IMR-90 (cell line): ENCODE measurements at regions not wholly inside any gene's neighbourhood (a gene's known extent, or its start where the extent isn't known, plus 50 kb on each side); places are given as distances from the start of the nearest gene placed in this dataset.

Experiments used
- ATAC-seq: fragments of 200-7000 bp; cut with Tn5 transposase; 2 replicates; pipeline ENCODE4 v1.9.1; 2020; ENCODE audit warnings: low read depth, mild to moderate bottlenecking, moderate library complexity
- BruUV-seq: library from RNA; stranded (reverse); fragments of 400-500 nt; replicated peaks from 2 replicates; lab custom pipeline; 2021; lab: Mats Ljungman, UMichigan
- CTCF ChIA-PET: fragments of 300-600 bp; formaldehyde crosslinking; extraction: SDS; loops from one replicate; lab custom pipeline; 2021; ENCODE audit warnings: antibody characterized with exemption; lab: Yijun Ruan, JAX
- POLR2A ChIA-PET: fragments of 300-600 bp; sonication (Branson Sonifier 250); formaldehyde crosslinking; loops from one replicate; lab custom pipeline; 2022; ENCODE audit warnings: antibody characterized with exemption; ENCODE audit not compliant: unreplicated experiment; lab: Charles Lee
- DNase-seq: peaks from one replicate; pipeline ENCODE4 v3.0.0; 2013
- H2AFZ ChIP-seq: replicated peaks from 2 replicates; pipeline ENCODE3; 2013; ENCODE audit warnings: low read length, mild to moderate bottlenecking; ENCODE audit not compliant: poor library complexity
- H2AK5ac ChIP-seq: 2 replicates; pipeline ENCODE4 v1.6.1; 2013; ENCODE audit warnings: low read depth, low read length, inconsistent platforms
- H2AK9ac ChIP-seq: replicated peaks from 2 replicates; pipeline ENCODE3; 2013; ENCODE audit warnings: mild to moderate bottlenecking, low read depth, low read length, moderate library complexity; ENCODE audit not compliant: poor library complexity
- H2BK120ac ChIP-seq: 2 replicates; pipeline ENCODE4 v1.6.1; 2013; ENCODE audit warnings: low read depth, low read length, inconsistent platforms
- H2BK15ac ChIP-seq: 3 replicates; pipeline ENCODE4 v1.6.1; 2013; ENCODE audit warnings: low read depth, low read length, inconsistent platforms
- H2BK20ac ChIP-seq: 2 replicates; pipeline ENCODE4 v1.6.1; 2013; ENCODE audit warnings: low read depth, mild to moderate bottlenecking, inconsistent platforms, low read length, moderate library complexity
- H2BK5ac ChIP-seq: 2 replicates; pipeline ENCODE4 v1.6.1; 2013; ENCODE audit warnings: mild to moderate bottlenecking, low read depth, low read length, inconsistent platforms; ENCODE audit not compliant: poor library complexity, severe bottlenecking
- H3K14ac ChIP-seq: replicated peaks from 2 replicates; pipeline ENCODE4 v1.6.1; 2013; ENCODE audit warnings: low read depth, low read length, inconsistent platforms
- H3K18ac ChIP-seq: 2 replicates; pipeline ENCODE4 v1.6.1; 2013; ENCODE audit warnings: low read depth, low read length, control low read depth
- H3K23ac ChIP-seq: 2 replicates; pipeline ENCODE4 v1.6.1; 2013; ENCODE audit warnings: low read depth, low read length, inconsistent platforms
- H3K27ac ChIP-seq: 2 replicates; pipeline ENCODE4 v1.5.1; 2013; ENCODE audit warnings: mild to moderate bottlenecking, control low read depth, low read length; ENCODE audit not compliant: insufficient read depth
- H3K27me3 ChIP-seq: 2 replicates; pipeline ENCODE4 v1.6.1; 2013; ENCODE audit warnings: low read length; ENCODE audit not compliant: control insufficient read depth, insufficient read depth
- H3K36me3 ChIP-seq: 2 replicates; pipeline ENCODE4 v1.6.1; 2013; ENCODE audit warnings: low read length, mixed read lengths; ENCODE audit not compliant: control insufficient read depth, insufficient read depth
- H3K4ac ChIP-seq: 2 replicates; pipeline ENCODE4 v1.6.1; 2013; ENCODE audit warnings: low read depth, low read length, inconsistent platforms
- H3K4me1 ChIP-seq: 2 replicates; pipeline ENCODE4 v1.6.1; 2013; ENCODE audit warnings: low read length, mixed read lengths; ENCODE audit not compliant: control insufficient read depth, insufficient read depth
- H3K4me2 ChIP-seq: 2 replicates; pipeline ENCODE4 v1.6.1; 2013; ENCODE audit warnings: low read depth, mild to moderate bottlenecking, control low read depth, low read length, moderate library complexity
- H3K4me3 ChIP-seq: 2 replicates; pipeline ENCODE4 v1.5.1; 2013; ENCODE audit warnings: low read depth, mild to moderate bottlenecking, control low read depth, low read length, moderate library complexity; ENCODE audit not compliant: insufficient read depth
- H3K56ac ChIP-seq: 2 replicates; pipeline ENCODE4 v1.6.1; 2013; ENCODE audit warnings: low read length, inconsistent platforms; ENCODE audit not compliant: insufficient read depth; ENCODE audit errors: extremely low read depth
- H3K79me1 ChIP-seq, 2 experiments: 2 replicates each; pipeline ENCODE4 v1.6.1; 2013; ENCODE audit warnings: low read length in 2 of 2, inconsistent platforms in 1 of 2, low read depth in 1 of 2
- H3K9ac ChIP-seq: 2 replicates; pipeline ENCODE4 v1.6.1; 2013; ENCODE audit warnings: low read depth, low read length, control low read depth
- H3K9me1 ChIP-seq: 2 replicates; pipeline ENCODE4 v1.6.1; 2013; ENCODE audit warnings: low read length, inconsistent platforms; ENCODE audit not compliant: insufficient read depth
- H3K9me3 ChIP-seq: 2 replicates; pipeline ENCODE4 v1.6.1; 2013; ENCODE audit warnings: low read length; ENCODE audit not compliant: control insufficient read depth, insufficient read depth
- H4K20me1 ChIP-seq: 2 replicates; pipeline ENCODE4 v1.6.1; 2013; ENCODE audit warnings: low read length, inconsistent platforms; ENCODE audit not compliant: insufficient read depth
- H4K5ac ChIP-seq: 2 replicates; pipeline ENCODE4 v1.6.1; 2013; ENCODE audit warnings: mild to moderate bottlenecking, low read depth, low read length, control low read depth
- H4K8ac ChIP-seq, 2 experiments: 2 replicates each; pipeline ENCODE4 v1.6.1; 2013; ENCODE audit warnings: low read depth in 2 of 2, low read length in 2 of 2, control low read depth in 1 of 2, inconsistent platforms in 1 of 2
- H4K91ac ChIP-seq: 2 replicates; pipeline ENCODE4 v1.6.1; 2013; ENCODE audit warnings: low read depth, low read length, inconsistent platforms; ENCODE audit not compliant: insufficient read depth
- RFX5 ChIP-seq: IDR thresholded peaks from 2 replicates; pipeline ENCODE4 v1.8.0; 2012; ENCODE audit warnings: low read depth, mild to moderate bottlenecking, low read length, moderate library complexity
- WGBS, 2 experiments: methylation state at CpG; one replicate each; pipeline versions ENCODE4 v1.1.5 to v1.1.7; 2013; ENCODE audit warnings: missing lambda C conversion rate in 2 of 2; ENCODE audit not compliant: insufficient read length in 1 of 2; ENCODE audit errors: extremely low coverage in 2 of 2; 5-methylcytosine and 5-hydroxymethylcytosine counted together
- dilution Hi-C: fragments of 300-500 bp; cut with HindIII; formaldehyde crosslinking; loops from one replicate; pipeline ENCODE4 v1.14.3; 2018; ENCODE audit warnings: low sequenced_read_pairs; ENCODE audit not compliant: unreplicated experiment
- in situ Hi-C: fragments of 300-500 bp; cut with MboI; formaldehyde crosslinking; loops from 3 replicates; pipeline ENCODE4 v1.14.3; 2019; ENCODE audit warnings: low sequenced_read_pairs, inconsistent platforms, mixed read lengths
- intact Hi-C: fragments of 100-400 bp; cut with micrococcal nuclease; formaldehyde crosslinking; loops from 2 replicates; pipeline ENCODE4 v1.10.0; 2022

DNA sequence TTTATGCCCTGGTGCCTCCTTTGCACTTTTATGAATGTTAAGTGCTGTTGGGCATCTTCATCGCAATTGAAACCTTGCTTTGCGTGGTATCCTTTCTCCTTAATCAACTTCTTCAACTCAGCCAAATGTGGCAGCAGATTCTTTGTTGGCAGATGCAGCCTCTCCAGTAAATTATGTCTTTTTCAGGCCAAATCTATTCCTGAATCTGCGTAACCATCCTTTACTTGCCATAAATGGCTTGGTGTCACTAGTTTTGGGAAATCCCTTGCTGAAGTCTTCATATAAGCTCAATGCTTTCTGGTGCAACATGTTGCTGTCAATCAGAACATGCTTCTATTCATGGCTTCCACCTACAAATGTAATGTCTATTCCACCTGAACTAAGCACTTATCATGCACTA is 457.5 kb downstream of the FGF13 start:
- H3K9me3 ChIP-seq, result no peaks in the 10 kb centered on the region
- no peak overlapping the region for H2BK15ac ChIP-seq
- DNase-seq (no peak), ATAC-seq (no peak)
- CTCF ChIA-PET, result no interaction called here
- no peak overlapping the region for H4K5ac ChIP-seq
- no peak overlapping the region for H3K56ac ChIP-seq
- POLR2A ChIA-PET, result no interaction called here
- no peaks in the 10 kb centered on the region for H3K36me3 ChIP-seq
- no peak overlapping the region for H3K4ac ChIP-seq
- H4K8ac ChIP-seq, result no peak overlapping the region
- H3K18ac ChIP-seq, result no peak overlapping the region
- TF ChIP-seq RFX5, result no peak
- H3K4me1 ChIP-seq, result no peaks in the 10 kb centered on the region
- H2AK9ac ChIP-seq, result no peak overlapping the region
- H3K9ac ChIP-seq, result no peak overlapping the region
- H2BK20ac ChIP-seq, result no peak overlapping the region
- no peak overlapping the region for H3K23ac ChIP-seq
- intact Hi-C loops, result no loop called here
- H3K27me3 ChIP-seq, result no peaks in the 10 kb centered on the region
- no peak overlapping the region for H3K4me3 ChIP-seq
- no peak overlapping the region for H4K91ac ChIP-seq
- H3K79me1 ChIP-seq, result no peaks in the 10 kb centered on the region
- H3K9me1 ChIP-seq, result no peaks in the 10 kb centered on the region
- in situ Hi-C loops, result no loop called here
- no peak overlapping the region for H2AK5ac ChIP-seq
- H3K27ac ChIP-seq, result no peak overlapping the region
- no peaks in the 10 kb centered on the region for H4K20me1 ChIP-seq
- no peak overlapping the region for H2BK5ac ChIP-seq
- WGBS, 2 experiments, result 60% methylated on average over 1 of the region's 3 CpGs; no CpG with 5 or more reads in 1 of the 2 experiments
- no TSS peak for BruUV-seq
- no peak overlapping the region for H2AFZ ChIP-seq
- H3K14ac ChIP-seq, result no peak overlapping the region
- no peak overlapping the region for H2BK120ac ChIP-seq
- no peak overlapping the region for H3K4me2 ChIP-seq
- dilution Hi-C loops, result no loop called here
